ENCODE measurements at regions not wholly inside any gene's neighbourhood (a gene's known extent, or its start where the extent isn't known, plus 50 kb on each side); places are given as distances from the start of the nearest gene placed in this dataset.

GRCh38 chr16:51085271-51085670 is 65.8 kb downstream of the SALL1 start:
- DNase-seq: no peak

- DNase-seq: no peak
Observed at GRCh38 chr16:51084074-51084928, 66.8 kb downstream of the SALL1 start.

DNA sequence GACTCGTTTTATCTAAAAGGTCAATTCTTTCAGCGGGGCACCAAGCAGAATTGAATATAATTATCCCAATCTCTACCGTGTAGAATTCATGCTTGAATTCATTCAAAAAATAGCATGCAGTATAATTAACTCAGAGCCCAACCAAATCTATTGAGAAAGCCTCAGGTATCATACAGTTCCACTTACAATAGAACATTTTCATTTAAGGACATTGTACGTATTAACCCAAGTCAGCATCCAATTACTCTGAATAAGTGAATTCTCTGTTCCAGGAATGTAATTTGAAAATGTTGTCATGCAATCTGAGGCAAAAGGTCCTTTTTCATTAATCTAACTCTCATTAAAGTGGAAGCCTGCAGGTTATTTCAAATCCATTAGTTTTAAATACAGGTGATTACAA is 78.5 kb downstream of the SALL1 start:
- DNase-seq: no peak

DNA sequence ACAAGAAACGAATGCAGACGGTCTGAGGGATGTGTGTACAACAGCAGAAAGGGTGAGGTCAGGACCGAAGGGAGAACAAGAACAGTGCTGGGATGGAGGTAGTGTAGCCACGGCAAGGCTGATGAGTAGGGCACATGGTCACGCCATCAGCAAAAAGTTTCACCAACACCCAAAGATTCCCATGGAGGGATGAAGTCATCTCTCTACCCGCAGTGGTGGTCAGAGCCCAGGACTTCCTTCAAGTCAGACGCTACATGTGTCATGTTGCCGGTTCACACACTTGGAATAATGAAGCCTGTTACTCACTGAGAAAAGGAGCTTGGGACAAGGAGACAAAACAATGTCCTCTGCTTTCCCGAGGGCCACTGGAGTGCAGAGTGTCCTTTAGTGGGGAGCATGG is 79.7 kb downstream of the SALL1 start:
- no peak for DNase-seq

- DNase-seq: no peak
Observed at GRCh38 chr16:51067352-51067751, 83.7 kb downstream of the SALL1 start.

DNA sequence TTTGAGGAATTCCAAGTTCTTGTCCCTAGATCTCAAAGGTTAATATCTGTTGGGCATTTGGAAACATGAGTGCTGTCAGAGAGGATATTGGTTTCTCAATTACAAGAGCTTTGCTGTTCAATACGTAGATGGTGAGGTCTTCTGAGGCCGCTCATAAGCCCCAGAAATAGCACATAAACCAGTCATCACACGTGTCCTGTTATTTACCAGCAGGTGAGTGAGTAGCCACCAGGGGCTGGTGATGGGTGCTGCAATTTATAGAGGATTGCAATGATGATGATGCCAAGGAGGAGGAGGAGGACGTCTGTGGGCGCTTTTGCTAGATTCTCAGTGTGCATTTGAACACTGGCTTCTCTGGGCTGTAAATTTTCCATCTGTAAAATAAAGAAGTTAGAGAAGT is 89.0 kb downstream of the SALL1 start:
- DNase-seq: no peak

DNA sequence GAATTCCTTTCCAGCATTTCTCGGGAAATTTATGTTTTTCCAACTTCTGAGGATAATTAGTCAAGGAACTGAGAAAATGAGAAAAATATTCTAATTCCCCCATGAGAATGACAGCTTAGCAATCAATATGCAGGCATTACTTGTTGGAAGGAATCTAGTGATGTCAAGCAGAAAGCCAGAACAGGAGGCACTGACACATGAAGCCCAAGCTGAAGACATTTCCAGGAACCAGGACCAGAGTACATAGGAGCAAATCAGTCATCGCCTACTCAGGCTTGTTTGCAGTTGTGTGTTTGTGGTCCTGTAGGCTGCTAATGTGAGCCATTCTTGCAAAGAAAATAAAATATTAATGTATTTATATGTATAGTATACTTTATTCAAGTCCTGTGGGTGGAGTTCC is 89.7 kb downstream of the SALL1 start:
- no peak for DNase-seq

GRCh38 chr16:51057969-51058337 is 93.1 kb downstream of the SALL1 start:
- DNase-seq: no peak

GRCh38 chr16:51057102-51057793 is 93.8 kb downstream of the SALL1 start:
- DNase-seq: no peak

DNA sequence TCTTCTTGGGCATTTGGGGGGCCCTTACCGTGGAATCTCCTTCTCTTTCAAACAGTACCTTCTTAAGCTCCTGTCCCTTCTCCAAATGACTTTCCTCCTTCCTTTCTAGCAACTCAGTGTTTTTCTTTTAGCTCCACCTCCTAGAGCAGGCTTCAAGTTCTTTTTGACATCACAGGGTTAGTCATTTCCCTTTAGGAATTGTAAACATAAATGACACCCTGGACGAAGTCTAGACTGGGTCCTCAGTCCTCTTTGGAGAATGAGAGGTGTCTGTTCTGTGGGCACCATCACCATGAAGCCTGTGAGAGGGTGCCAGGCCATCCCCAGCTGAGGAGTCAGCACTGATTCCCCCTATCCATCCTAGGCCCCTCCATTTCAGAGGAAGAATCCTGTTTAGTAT is 94.7 kb downstream of the SALL1 start:
- no peak for DNase-seq

- no peak for DNase-seq
Observed at GRCh38 chr16:51055434-51055833, 95.6 kb downstream of the SALL1 start.

- no peak for DNase-seq
Observed at GRCh38 chr16:51053775-51054174, 97.3 kb downstream of the SALL1 start.

GRCh38 chr16:51051671-51052070 is 99.4 kb downstream of the SALL1 start:
- DNase-seq: no peak

GRCh38 chr16:51050377-51050706 is 100.7 kb downstream of the SALL1 start:
- DNase-seq: no peak

- no peak for DNase-seq
Observed at GRCh38 chr16:51049678-51050376, 101.2 kb downstream of the SALL1 start.

DNA sequence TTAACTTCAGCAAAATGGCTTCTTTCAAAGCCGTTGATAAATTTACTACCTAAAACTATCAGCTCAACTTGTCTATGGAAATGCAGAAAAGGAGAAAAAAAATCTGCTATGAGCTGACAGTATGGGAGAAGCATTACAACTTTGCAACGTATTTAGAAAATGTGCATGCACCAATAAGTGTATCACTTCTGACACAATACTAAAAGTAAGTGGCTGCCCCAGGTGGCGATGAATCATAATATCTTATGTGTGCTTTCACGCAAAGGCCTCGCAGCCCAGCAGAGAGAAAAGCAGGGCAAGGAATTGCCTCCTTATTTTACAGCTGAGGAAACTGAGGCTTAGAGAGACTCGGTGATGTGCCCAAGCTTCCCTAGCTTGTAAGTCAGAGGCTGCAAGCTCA is 101.8 kb downstream of the SALL1 start:
- DNase-seq: no peak

- no peak for DNase-seq
Observed at GRCh38 chr16:51048544-51048943, 102.5 kb downstream of the SALL1 start.

DNA sequence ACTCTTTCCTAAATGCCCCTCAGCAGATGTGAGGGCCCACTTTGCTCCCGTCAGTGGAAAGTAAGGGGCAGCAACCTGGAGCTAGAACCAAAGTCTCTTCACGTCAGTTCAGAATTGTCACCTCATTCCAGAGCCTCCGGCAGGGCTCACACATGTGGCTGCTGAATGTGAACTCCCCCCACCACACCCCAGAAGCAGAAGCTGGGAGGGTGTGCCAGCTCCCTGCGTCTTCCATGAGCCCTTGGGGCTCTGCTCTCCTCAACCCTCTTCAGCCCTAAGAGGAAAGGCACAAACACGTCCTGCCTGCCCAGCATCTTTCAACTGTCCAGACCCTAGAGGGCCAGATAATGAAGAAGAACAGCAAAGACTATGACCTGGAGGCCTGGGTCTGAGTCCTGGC is 105.3 kb downstream of the SALL1 start:
- no peak for DNase-seq

DNA sequence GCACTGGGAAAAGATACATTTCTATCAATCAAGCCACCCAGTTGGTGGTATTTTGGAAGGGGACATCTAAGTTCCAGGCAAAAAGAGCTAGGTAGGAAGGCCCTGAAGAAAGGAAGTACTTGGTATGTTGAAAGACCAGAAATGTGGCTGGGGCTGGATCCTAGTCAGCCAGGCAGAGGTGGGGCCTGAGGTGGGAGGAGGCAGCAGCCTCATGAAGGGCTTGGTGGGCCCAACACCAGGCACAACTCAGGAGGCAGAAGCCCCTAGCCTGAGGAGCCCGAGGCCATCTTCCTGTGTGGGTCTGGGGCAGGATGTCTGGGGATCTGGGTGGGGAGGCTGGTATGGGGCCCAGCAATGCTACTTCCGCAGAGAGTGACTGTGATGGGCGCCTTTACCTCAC is 105.9 kb downstream of the SALL1 start:
- DNase-seq: no peak

GRCh38 chr16:51041546-51041945 is 109.5 kb downstream of the SALL1 start:
- DNase-seq: no peak

GRCh38 chr16:51040637-51041036 is 110.4 kb downstream of the SALL1 start:
- DNase-seq: no peak

DNA sequence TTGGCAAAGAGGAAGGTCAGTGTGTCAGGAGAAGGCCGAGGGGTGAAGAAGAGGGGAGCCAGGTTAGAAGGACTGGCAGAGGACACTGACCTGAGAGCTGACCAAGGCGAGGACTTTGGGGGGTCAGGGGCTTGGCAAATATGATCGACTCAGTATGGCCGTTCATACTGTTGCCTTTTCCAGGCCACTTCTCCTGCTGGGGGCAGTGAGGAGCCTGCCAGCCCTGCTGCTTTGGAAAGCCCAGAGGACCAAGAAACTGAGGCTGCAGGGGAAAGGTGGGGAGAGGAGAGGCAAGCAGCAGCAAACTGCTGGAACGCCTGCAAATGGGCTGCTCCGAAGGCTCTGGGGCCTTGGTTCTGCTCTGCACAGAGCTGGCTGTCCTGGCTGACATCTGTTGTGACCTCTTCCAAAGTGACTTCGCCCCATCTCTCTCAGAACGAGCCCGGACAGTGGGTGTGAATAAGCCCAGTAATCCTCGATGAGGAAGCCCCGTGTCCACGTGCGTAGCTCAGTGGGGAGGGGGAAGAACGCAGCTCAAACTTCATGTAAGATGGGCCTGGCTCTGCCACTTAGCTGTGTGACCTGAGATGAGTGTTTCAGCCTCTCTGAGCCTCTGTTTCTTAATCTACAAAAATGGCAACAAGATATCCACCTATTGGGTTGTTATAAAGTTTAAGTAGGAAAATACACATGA is 111.3 kb downstream of the SALL1 start:
- DNase-seq: no peak

DNA sequence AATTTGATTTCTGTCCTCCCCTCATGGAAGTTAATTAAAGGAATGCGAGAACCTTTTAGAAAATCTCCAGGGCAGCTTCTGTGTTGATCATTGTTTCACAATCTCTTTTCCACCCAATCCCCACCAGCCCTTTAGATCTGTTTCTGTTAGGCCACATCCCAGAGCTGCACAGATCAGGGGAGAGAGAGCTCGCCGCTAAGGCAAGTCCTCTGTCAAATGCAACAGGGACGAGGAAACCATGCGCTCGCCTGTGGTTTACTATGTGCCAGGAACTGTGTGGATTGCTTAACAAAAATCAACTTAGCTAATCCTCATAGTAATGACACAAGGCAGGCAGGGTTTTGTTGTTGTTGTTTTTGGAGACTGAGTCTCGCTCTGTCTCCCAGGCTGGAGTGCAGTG is 115.4 kb downstream of the SALL1 start:
- DNase-seq: no peak

DNA sequence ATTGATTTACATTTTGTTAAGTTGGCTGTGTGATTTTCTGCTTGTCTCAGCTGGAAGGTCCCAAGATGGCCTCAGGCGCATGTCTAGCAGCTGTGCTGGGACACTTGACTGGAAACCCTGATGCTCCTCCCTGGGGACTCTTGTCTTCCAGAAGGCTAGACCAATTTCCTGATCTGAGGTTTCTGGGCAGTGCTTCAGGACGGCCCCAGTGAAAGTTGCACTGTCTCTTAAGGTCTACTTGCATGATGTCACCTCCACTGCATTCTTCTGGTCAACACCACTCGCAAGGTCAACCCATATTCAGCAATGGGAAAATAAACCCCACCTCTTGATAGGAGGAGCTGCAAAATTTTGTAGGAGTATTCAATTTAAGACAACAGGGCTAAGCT is 116.0 kb downstream of the SALL1 start:
- DNase-seq: no peak

Measured in NCI-H748 treated with DMSO at 0.1 percent for 48 hours (cell line).